NCI-H510A (cell line): ENCODE measurements at regions not wholly inside any gene's neighbourhood (a gene's known extent, or its start where the extent isn't known, plus 50 kb on each side); places are given as distances from the start of the nearest gene placed in this dataset.
A peak's percentile ranks its signal among the peaks of the same experiment; 100 is the strongest.
"Not testable (repeated sequence)": the region's sequence is repeated elsewhere in the genome, so short reads cannot be mapped to it uniquely, and the experiment has no call there.

ENCODE experiments used
- DNase-seq: peaks from one replicate; lab custom pipeline; 2025; lab: John Stamatoyannopoulos, UW

DNA sequence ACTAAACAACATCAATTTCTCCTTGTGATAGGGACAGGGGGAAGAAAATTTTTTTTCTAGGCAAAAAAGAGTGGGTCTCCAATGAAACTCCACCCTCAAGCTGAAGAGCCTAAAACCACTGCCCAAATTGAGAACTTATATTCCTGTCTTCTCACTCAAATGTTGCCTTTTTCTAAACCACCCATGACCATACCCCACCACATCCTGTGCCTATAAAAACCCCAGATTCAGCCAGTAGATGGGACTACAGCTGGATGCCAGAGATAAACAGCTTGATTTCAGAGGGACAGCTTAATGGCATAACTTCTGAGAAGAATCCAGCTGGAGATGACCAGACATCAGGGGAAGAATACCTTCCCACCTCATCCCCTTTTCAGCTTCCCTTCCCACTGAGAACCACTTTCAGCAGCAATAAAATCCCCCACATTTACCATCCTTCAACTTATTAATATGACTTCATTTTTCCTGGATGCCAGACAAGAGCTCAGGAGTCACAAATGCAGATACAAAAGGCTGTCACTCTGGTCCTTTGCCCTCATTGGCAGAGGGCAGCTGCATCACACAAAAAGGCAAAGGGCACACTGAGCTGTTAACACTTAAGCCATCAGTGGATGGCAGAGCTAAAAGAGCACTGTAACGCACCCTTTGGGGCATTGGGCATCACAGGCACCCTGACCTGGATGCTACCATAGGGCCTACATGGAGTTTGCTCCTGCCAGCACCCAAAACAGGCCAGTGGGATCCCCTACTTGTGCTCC lies 972.5 kb upstream of the CTNND2 start:
- DNase-seq = peak; percentile 1

GRCh38 chr5:12870872-12871539 lies 966.8 kb upstream of the CTNND2 start:
- no peak for DNase-seq

GRCh38 chr5:12865529-12865928 lies 961.3 kb upstream of the CTNND2 start:
- DNase-seq = no peak

- no peak for DNase-seq
Observed at GRCh38 chr5:12861886-12862654, 957.8 kb upstream of the CTNND2 start.

DNA sequence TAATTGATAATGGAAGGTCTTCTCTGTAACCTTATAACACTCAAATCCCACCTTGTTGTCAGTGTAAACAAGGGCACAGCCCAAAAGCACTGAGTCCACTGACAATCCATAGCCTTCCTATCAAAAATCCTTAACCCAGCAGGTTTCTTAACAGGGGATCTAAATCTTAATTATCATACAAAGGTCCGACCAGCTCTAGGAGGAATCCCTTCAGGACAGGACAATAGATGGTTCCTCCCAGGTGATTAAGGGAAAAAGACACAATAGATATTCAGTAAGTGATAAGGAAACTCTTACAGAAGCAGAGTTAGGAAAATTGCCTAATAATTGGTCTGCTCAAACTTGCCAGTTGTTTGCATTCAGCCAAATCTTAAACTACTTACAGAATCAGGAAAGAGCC lies 951.9 kb upstream of the CTNND2 start:
- DNase-seq = not testable (repeated sequence)

GRCh38 chr5:12854386-12854785 lies 950.1 kb upstream of the CTNND2 start:
- no peak for DNase-seq

- DNase-seq = no peak
Observed at GRCh38 chr5:12851761-12852160, 947.5 kb upstream of the CTNND2 start.

DNA sequence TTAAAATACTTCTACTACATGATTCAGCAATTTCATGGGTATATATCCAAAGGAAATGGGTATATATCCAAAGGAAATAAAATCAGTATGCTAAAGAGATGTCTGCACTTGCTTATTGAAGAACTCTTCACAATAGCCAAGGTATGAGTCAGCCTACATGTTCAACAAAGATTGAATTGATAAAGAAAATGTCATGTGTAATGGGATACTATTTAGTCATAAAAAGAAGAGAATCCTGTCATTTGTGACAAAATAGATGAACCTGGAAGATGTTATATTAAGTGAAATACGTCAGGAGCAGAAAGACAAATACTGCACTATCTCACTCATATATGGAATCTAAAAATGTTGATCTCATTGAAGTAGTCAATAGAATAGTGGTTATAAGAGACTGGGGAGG lies 944.5 kb upstream of the CTNND2 start:
- no peak for DNase-seq

DNA sequence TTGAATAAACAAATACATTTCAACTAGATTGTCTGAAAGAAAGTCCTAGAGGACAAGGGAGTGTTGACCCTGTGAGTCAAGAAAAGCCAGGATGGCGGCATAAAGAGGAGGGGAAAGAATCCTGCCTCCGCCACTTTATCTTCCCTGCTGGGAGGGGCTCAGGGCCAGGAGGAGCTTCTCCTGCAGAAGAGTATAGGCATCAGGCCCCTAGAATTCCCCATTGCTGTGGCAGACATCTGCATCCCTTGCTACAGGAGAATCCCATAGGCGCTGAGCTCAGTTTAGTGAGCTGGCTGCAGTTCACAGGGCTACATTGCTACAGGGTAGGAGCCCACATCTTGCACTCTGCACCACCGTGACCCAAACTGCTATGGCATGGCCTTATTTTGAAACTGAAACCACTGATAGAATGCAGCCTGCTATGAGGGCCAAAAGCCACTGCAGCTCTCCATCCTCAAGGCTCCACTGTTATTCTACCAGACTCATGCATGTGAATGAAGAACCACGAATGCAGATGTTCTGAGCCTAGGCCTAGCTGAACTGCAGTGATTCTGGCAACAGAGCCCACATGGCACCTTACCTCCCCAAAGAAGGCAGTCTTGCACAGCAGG lies 941.4 kb upstream of the CTNND2 start:
- DNase-seq = no peak

GRCh38 chr5:12840972-12841371 lies 936.7 kb upstream of the CTNND2 start:
- no peak for DNase-seq

DNA sequence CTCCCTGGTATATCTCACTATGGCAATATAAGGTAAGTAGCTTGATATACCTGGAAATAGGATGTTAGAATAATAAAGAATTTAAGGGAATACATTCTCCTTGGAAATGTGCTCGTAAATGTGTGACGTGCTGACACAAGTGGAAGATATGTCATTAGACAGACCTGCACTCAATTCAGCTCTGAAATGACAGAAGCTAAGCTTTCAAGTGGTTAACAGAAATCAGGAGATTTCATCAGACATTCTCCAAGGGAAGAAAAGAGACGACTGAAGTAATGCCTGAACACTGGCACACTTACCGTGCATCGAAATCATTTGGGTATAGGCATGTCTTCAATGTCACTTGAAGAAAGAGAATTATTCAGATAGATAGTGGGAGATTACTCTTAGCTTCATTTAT lies 933.3 kb upstream of the CTNND2 start:
- no peak for DNase-seq

GRCh38 chr5:12825163-12825562 lies 920.9 kb upstream of the CTNND2 start:
- no peak for DNase-seq

GRCh38 chr5:12805165-12805698 lies 901.0 kb upstream of the CTNND2 start:
- peak; percentile 11 for DNase-seq

DNA sequence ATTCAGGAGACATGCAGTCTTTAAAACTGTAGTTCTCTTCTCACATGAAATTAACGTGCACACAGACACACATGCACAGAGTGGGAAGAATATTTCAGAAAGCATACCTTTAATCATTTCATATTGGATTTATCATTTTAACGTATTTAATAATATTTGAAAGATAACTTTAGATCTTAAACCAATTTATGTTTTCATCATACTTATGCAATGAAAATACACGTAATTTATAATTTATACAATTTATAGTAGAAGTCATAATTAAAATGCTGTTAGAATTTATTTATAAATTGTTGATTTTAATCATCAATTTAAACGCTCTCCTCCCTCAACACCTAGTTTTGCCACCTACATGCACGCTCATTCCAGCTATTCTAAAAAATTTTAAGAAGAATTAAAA lies 894.9 kb upstream of the CTNND2 start:
- DNase-seq = no peak

- no peak for DNase-seq
Observed at GRCh38 chr5:12795333-12795663, 891.1 kb upstream of the CTNND2 start.

DNA sequence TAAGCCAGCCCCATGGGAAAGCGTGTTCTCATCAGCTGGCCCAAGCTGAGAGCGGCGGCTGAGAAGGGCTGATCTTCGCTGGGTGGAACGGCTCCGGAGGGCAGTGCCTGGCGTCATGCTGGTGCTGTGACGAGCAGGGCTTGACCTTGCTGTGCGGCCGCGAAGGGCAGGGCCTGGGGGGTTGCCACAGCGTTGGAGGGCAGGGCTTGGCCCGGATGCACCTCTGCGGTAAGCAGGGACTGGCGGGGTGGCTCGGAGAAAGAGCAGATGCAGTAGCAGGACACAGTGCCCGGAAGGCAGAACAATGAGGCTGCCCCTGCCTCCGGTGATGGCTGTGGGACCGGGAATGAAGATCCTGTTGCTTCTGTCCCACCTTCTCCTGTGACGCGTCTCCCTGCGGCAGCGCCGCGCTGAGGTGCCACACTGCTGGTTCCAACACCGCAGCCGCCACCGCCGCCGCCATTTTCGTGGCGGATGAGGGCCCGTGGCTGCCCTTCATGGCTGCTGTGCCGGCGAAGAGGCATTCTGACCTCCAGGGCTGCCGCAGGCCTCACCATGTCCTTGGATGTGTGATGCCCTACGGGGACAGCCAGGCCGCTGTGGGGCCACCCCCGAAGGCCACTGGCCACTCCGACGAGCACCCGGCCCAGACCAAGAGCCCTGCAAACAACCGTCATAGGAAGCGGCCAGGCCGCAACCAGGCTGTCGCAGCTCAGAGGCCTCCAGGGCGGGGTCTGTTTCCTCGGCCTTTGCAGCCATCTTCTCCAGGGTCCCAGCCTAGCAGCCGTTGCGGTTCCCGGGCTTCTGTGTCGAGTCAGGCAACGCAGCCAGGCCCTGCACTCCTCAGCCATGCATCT lies 890.5 kb upstream of the CTNND2 start:
- no peak for DNase-seq

DNA sequence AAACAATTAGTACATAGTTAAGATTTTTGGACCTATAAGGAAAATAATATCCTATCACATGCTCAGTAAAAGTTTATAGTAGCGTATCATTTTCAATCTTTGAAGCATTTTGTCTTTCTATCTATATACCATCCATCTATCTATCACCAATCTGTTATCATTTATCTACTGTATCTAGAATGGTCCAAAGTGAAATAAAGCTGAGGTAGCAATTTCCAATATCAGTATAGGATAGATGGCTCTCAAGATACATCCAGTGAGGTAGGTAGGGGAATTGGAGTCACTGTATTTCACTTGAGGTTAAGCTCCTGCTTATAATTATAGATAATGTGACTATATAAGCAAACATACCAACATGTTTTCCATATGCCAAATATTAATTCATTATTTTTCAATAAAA lies 889.1 kb upstream of the CTNND2 start:
- DNase-seq = no peak

DNA sequence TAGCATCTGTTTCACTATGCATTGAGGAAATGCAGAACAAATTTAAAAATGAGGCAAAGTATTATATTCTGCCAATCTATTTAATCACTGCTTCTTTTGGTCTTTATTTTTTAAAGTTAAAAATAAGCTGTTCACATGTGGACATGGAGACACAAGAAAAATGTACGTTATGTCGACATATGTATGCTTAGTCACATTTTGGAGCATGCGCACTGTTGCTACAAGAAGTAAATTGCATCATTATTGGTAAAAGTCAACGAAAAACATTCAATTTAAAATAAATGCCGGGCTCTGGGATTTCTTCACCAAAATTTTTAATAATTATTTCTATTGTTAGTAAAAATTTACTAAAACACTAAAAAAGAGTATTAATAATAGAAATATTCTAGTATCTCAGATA lies 876.3 kb upstream of the CTNND2 start:
- no peak for DNase-seq

- DNase-seq = no peak
Observed at GRCh38 chr5:12777342-12777741, 873.1 kb upstream of the CTNND2 start.

DNA sequence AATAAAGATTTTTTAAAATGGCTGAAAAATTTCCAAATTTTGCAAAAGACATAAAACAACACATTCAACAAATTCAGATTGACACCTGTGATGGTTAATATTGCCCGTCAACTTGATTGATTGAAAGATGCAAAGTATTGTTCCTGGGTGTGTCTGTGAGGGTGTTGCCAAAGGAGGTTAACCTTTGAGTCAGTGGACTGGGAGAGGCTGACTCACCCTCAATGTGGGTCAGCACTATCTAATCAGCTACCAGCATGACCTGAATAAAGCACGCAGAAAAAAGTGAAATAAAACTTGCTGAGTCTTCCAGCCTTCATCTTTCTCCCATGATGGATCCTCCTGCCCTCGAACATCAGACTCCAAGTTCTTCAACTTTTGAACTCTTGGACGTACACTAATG lies 868.0 kb upstream of the CTNND2 start:
- DNase-seq = no peak

GRCh38 chr5:12759377-12759776 lies 855.1 kb upstream of the CTNND2 start:
- DNase-seq = no peak

DNA sequence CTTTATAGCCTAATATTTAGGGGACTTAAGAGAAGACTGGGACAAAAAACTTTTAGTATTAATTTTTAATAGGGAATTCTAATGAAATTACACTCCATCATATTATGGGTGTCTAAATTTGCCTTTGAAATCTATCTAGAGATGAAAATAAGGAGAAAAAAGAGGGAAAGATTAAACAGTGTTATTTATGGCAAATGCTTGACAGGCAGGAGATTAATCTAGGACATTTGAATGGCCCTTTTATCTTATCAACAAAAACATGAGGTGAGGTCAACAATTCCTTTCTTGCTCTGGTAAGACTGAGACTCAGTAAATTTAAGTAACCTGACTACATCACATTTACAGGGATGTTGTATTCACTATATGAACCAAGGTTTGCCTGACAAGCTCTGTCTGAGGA lies 852.8 kb upstream of the CTNND2 start:
- DNase-seq = no peak
